GM12878 (cell line): ENCODE measurements at regions not wholly inside any gene's neighbourhood (a gene's known extent, or its start where the extent isn't known, plus 50 kb on each side); places are given as distances from the start of the nearest gene placed in this dataset.

ENCODE experiments used
- ATAC-seq: fragments of 200-7000 bp; cut with Tn5 transposase; 3 replicates; pipeline ENCODE4 v1.9.1; 2020; ENCODE audit warnings: mild to moderate bottlenecking, moderate library complexity
- BruUV-seq: library from RNA; stranded (reverse); fragments of 400-500 nt; replicated peaks from 2 replicates; lab custom pipeline; 2021; lab: Mats Ljungman, UMichigan
- CTCF ChIA-PET: fragments of 300-600 bp; sonication (Branson Sonifier 250); formaldehyde crosslinking; extraction: SDS; loops from one replicate; lab custom pipeline; 2021; ENCODE audit warnings: inconsistent platforms; lab: Yijun Ruan, JAX
- POLR2A ChIA-PET: fragments of 350-600 bp; formaldehyde crosslinking; extraction: SDS; loops from one replicate; lab custom pipeline; 2021; ENCODE audit warnings: inconsistent platforms; lab: Charles Lee
- RAD21 ChIA-PET: fragments of 300-600 bp; sonication (Branson Sonifier 250); formaldehyde crosslinking; loops from one replicate; lab custom pipeline; 2023; ENCODE audit warnings: antibody characterized with exemption; ENCODE audit not compliant: unreplicated experiment; lab: Charles Lee
- SMC1A ChIA-PET: fragments of 300-600 bp; sonication (Branson Sonifier 250); formaldehyde crosslinking; loops from one replicate; lab custom pipeline; 2023; ENCODE audit not compliant: unreplicated experiment, uncharacterized antibody; lab: Charles Lee
- DNase-seq: peaks from one replicate; pipeline ENCODE4 v3.0.0-alpha.2; 2011; ENCODE audit warnings: low read depth, low spot score
- FAIRE-seq: peaks from 3 replicates; lab custom pipeline; 2011; peaks lifted over from hg19 to GRCh38; lab: Jason Lieb, UNC
- H2AFZ ChIP-seq: 2 replicates; pipeline ENCODE4 v1.6.0; 2011; ENCODE audit warnings: low read depth, low read length, control low read depth; ENCODE audit not compliant: control insufficient read depth
- H3K27ac ChIP-seq: 2 replicates; pipeline ENCODE4 v1.5.1; 2011; ENCODE audit warnings: control low read depth; ENCODE audit not compliant: control insufficient read depth, insufficient read depth
- H3K27me3 ChIP-seq, 2 experiments: replicated peaks in 1 of 2; 2 replicates each; pipeline versions ENCODE4 v1.6.0 to v1.6.1; 2011; ENCODE audit warnings: low read length in 1 of 2; ENCODE audit not compliant: control insufficient read depth in 2 of 2, insufficient read depth in 2 of 2
- H3K36me3 ChIP-seq, 2 experiments: 2 replicates each; pipeline ENCODE4 v1.5.1; 2011; ENCODE audit warnings: low read length in 1 of 2; ENCODE audit not compliant: control insufficient read depth in 2 of 2, insufficient read depth in 2 of 2
- H3K4me1 ChIP-seq: 2 replicates; pipeline ENCODE4 v1.6.1; 2011; ENCODE audit warnings: mild to moderate bottlenecking, low read length, moderate library complexity, mixed read lengths; ENCODE audit not compliant: control insufficient read depth, insufficient read depth
- H3K4me2 ChIP-seq: 2 replicates; pipeline ENCODE4 v1.6.0; 2011; ENCODE audit warnings: control low read depth; ENCODE audit not compliant: control insufficient read depth, insufficient read depth
- H3K4me3 ChIP-seq: fragments of 200-600 bp; sonication (generic); 2 replicates; pipeline ENCODE4 v1.5.1; 2016
- H3K79me2 ChIP-seq: 2 replicates; pipeline ENCODE4 v1.6.0; 2011; ENCODE audit warnings: low read length; ENCODE audit not compliant: control insufficient read depth, insufficient read depth
- H3K9ac ChIP-seq: 2 replicates; pipeline ENCODE4 v1.8.0; 2011; ENCODE audit warnings: low read length, control low read depth, mixed read lengths; ENCODE audit not compliant: control insufficient read depth, insufficient read depth
- H3K9me3 ChIP-seq: replicated peaks from 3 replicates; pipeline ENCODE4 v1.5.1; 2011; ENCODE audit warnings: mild to moderate bottlenecking, low read length; ENCODE audit not compliant: control insufficient read depth, insufficient read depth
- H4K20me1 ChIP-seq: 2 replicates; pipeline ENCODE4 v1.6.0; 2011; ENCODE audit not compliant: control insufficient read depth, insufficient read depth
- ATF7 ChIP-seq: fragments of 450-650 bp; IDR thresholded peaks from 2 replicates; pipeline ENCODE4 v1.6.1; 2016; ENCODE audit warnings: low read depth, mild to moderate bottlenecking
- BHLHE40 ChIP-seq, 2 experiments: fragments of 450-650 bp in 1 of 2; IDR thresholded peaks; 2 replicates each; pipeline ENCODE4 v1.6.1; 2011 to 2017; ENCODE audit warnings: low read depth in 2 of 2, borderline replicate concordance in 1 of 2, improper control_type of control experiment in 1 of 2, low read length in 1 of 2, mild to moderate bottlenecking in 1 of 2
- CTCF ChIP-seq, 3 experiments: IDR thresholded peaks in 2 of 3; conservative IDR thresholded peaks in 1 of 3; 2 replicates each; pipeline ENCODE4 v1.5.1; 2011; ENCODE audit warnings: low read depth in 3 of 3, low read length in 3 of 3, mild to moderate bottlenecking in 3 of 3, control low read depth in 2 of 3, moderate library complexity in 2 of 3, inconsistent platforms in 1 of 3, mixed read lengths in 1 of 3; ENCODE audit not compliant: control insufficient read depth in 2 of 3, insufficient read depth in 1 of 3; ENCODE audit errors: extremely low read depth in 1 of 3
- EP300 ChIP-seq, 2 experiments: fragments of 150-350 bp in 1 of 2; IDR thresholded peaks; 2 replicates each; pipeline ENCODE4 v1.6.1; 2011 to 2012; ENCODE audit warnings: low read depth in 2 of 2, low read length in 2 of 2, borderline replicate concordance in 1 of 2, improper control_type of control experiment in 1 of 2, inconsistent platforms in 1 of 2; ENCODE audit not compliant: control insufficient read depth in 1 of 2
- IKZF1 ChIP-seq: fragments of 450-650 bp; conservative IDR thresholded peaks from 2 replicates; pipeline ENCODE4 v1.6.1; 2017; ENCODE audit warnings: antibody characterized with exemption, mild to moderate bottlenecking
- MTA2 ChIP-seq: fragments of 450-650 bp; IDR thresholded peaks from 2 replicates; pipeline ENCODE4 v1.6.1; 2016; ENCODE audit warnings: low read depth, mild to moderate bottlenecking, moderate library complexity
- NKRF ChIP-seq: fragments of 450-650 bp; conservative IDR thresholded peaks from 2 replicates; pipeline ENCODE4 v1.6.1; 2017; ENCODE audit warnings: mild to moderate bottlenecking, moderate library complexity
- PAX5 ChIP-seq: IDR thresholded peaks from 2 replicates; pipeline ENCODE4 v1.6.1; 2011; ENCODE audit warnings: low read depth, low read length, borderline replicate concordance
- RB1 ChIP-seq: fragments of 450-650 bp; formaldehyde crosslinking; IDR thresholded peaks from 2 replicates; pipeline ENCODE4 v1.6.1; 2017; ENCODE audit warnings: mild to moderate bottlenecking, borderline replicate concordance
- SIX5 ChIP-seq: IDR thresholded peaks from 2 replicates; pipeline ENCODE4 v1.6.1; 2011; ENCODE audit warnings: mild to moderate bottlenecking, low read depth, low read length, moderate library complexity; ENCODE audit not compliant: severe bottlenecking
- SRF ChIP-seq, 2 experiments: IDR thresholded peaks; 2 replicates each; pipeline ENCODE4 v1.6.1; 2011; ENCODE audit warnings: low read depth in 2 of 2, low read length in 2 of 2, mild to moderate bottlenecking in 1 of 2, moderate library complexity in 1 of 2
- SUPT20H ChIP-seq: IDR thresholded peaks from 2 replicates; pipeline ENCODE4 v1.6.1; 2011; ENCODE audit warnings: low read depth, mild to moderate bottlenecking, low read length, moderate library complexity, borderline replicate concordance; ENCODE audit not compliant: control insufficient read depth
- TBL1XR1 ChIP-seq: IDR thresholded peaks from 2 replicates; pipeline ENCODE4 v1.6.1; 2012; ENCODE audit warnings: low read depth, low read length, improper control_type of control experiment
- TCF3 ChIP-seq: IDR thresholded peaks from 2 replicates; pipeline ENCODE4 v1.6.1; 2012; ENCODE audit warnings: low read depth, mild to moderate bottlenecking, low read length, borderline replicate concordance; ENCODE audit not compliant: insufficient read depth
- ZSCAN29 ChIP-seq: fragments of 450-650 bp; IDR thresholded peaks from 2 replicates; pipeline ENCODE4 v1.6.1; 2017; ENCODE audit warnings: mild to moderate bottlenecking, moderate library complexity
- WGBS: methylation state at CpG from one replicate; pipeline ENCODE4 v1.1.6; 2016; ENCODE audit warnings: low lambda C conversion rate; ENCODE audit not compliant: insufficient replicate concordance, insufficient coverage; ENCODE audit errors: missing lambda C conversion rate; 5-methylcytosine and 5-hydroxymethylcytosine counted together
- in situ Hi-C: fragments of 300-500 bp; cut with MboI; formaldehyde crosslinking; loops from 9 replicates; pipeline ENCODE4 v1.14.3; 2018; ENCODE audit warnings: mixed read lengths
- intact Hi-C: fragments of 100-400 bp; cut with micrococcal nuclease; formaldehyde crosslinking; loops from one replicate; pipeline ENCODE4 v1.14.2; 2022; ENCODE audit not compliant: unreplicated experiment

GRCh38 chr13:107572156-107572555, 643.2 kb downstream of the LIG4 start:
- no peak for ATAC-seq
- Histone ChIP-seq H3K27me3 (no peaks in the 10 kb centered on the region), H3K4me2 (no peak overlapping the region), H2AFZ (no peak overlapping the region), H3K9me3 (no peaks in the 10 kb centered on the region), H4K20me1 (no peaks in the 10 kb centered on the region), H3K9ac (no peak overlapping the region), H3K36me3 (no peaks in the 10 kb centered on the region), H3K4me3 (no peak overlapping the region), H3K27ac (no peak overlapping the region), H3K4me1 (no peaks in the 10 kb centered on the region), H3K79me2 (no peaks in the 10 kb centered on the region)
- intact Hi-C loops (no loop called here), in situ Hi-C loops (no loop called here)
- BruUV-seq = no TSS peak
- ChIA-PET POLR2A (no interaction called here), SMC1A (no interaction called here), RAD21 (no interaction called here), CTCF (no interaction called here)
- TF ChIP-seq SRF (IDR thresholded peaks at IDR 0.05; ENCODE audit: low read depth in 2 of 2, low read length in 2 of 2) (no peak), ZSCAN29 (no peak), SIX5 (no peak), RB1 (no peak), CTCF (IDR thresholded peaks at IDR 0.05 in 2 of 3, conservative IDR thresholded peaks at IDR 0.05 in 1 of 3; ENCODE audit: control insufficient read depth in 2 of 3, extremely low read depth in 1 of 3, insufficient read depth in 1 of 3, low read depth in 3 of 3, low read length in 3 of 3) (no peak), EP300 (IDR thresholded peaks at IDR 0.05; ENCODE audit: borderline replicate concordance in 1 of 2, control insufficient read depth in 1 of 2, low read depth in 2 of 2, low read length in 2 of 2) (no peak), BHLHE40 (IDR thresholded peaks at IDR 0.05; ENCODE audit: borderline replicate concordance in 1 of 2, low read depth in 2 of 2, low read length in 1 of 2) (no peak), NKRF (no peak), TBL1XR1 (no peak), ATF7 (no peak), TCF3 (no peak), PAX5 (no peak), IKZF1 (no peak), SUPT20H (no peak), MTA2 (no peak)
- FAIRE-seq = no peak
- no peak for DNase-seq
- WGBS = 31% methylated on average over 3 of the region's 3 CpGs
